NT2/D1 (cell line): ENCODE measurements at regions not wholly inside any gene's neighbourhood (a gene's known extent, or its start where the extent isn't known, plus 50 kb on each side); places are given as distances from the start of the nearest gene placed in this dataset.

Experiments used
- YY1 ChIP-seq: IDR thresholded peaks from 2 replicates; pipeline ENCODE4 v1.6.1; 2011; ENCODE audit not compliant: insufficient read length, insufficient read depth
- ZNF274 ChIP-seq: IDR thresholded peaks from 2 replicates; pipeline ENCODE4 v1.6.1; 2011; ENCODE audit warnings: mild to moderate bottlenecking, low read depth, low read length

DNA sequence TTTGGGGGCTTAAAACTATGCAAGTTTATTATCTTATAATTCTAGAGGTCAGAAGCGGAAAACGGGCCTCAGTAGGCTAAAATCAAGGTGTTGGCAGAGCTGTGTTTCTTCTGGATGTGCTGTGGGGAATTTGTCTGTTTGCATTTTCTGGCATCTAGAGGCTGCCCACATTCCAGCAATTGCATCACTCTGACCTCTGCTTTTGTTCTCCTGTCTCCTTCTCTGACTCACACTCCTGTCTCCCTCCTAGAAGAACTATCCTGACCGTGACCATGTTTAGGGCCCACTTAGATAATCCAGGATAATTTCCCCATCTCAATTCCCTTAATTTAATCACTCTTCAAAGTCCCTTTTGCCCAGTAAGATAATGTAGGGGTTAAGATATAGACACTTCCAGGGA, 127.4 kb upstream of the DEPDC1 start:
- TF ChIP-seq YY1: no peak
- no peak for TF ChIP-seq ZNF274
